ENCODE measurements at regions not wholly inside any gene's neighbourhood (a gene's known extent, or its start where the extent isn't known, plus 50 kb on each side); places are given as distances from the start of the nearest gene placed in this dataset.
"Not testable (repeated sequence)": the region's sequence is repeated elsewhere in the genome, so short reads cannot be mapped to it uniquely, and the experiment has no call there.

- Histone ChIP-seq H3K9me3 (ENCODE audit: control insufficient read depth in 1 of 2, low read length in 2 of 2) (no peaks in the 10 kb centered on the region), H3K27me3 (ENCODE audit: low read depth, low read length) (no peaks in the 10 kb centered on the region), H3K27ac (ENCODE audit: low read length) (no peak overlapping the region), H3K4me1 (ENCODE audit: control insufficient read depth in 1 of 2, insufficient read depth in 2 of 2, low read length in 2 of 2) (no peaks in the 10 kb centered on the region), H3K4me3 (ENCODE audit: low read depth in 1 of 2, low read length in 2 of 2) (no peak overlapping the region), H3K36me3 (ENCODE audit: control insufficient read depth in 1 of 2, insufficient read depth in 2 of 2, low read length in 2 of 2) (no peaks in the 10 kb centered on the region)
Observed at GRCh38 chr17:31798205-31798724, 60.8 kb downstream of the COPRS start.

GRCh38 chr17:31795941-31796340 lies 63.1 kb downstream of the COPRS start:
- H3K9me3 ChIP-seq (ENCODE audit: control insufficient read depth in 1 of 2, low read length in 2 of 2); H3K27ac ChIP-seq (ENCODE audit: low read length): not testable (repeated sequence)

GRCh38 chr17:31794111-31794510 lies 64.9 kb downstream of the COPRS start:
- H3K4me3 ChIP-seq (ENCODE audit: low read depth in 1 of 2, low read length in 2 of 2): no peak overlapping the region
- no peak overlapping the region for H3K27ac ChIP-seq (ENCODE audit: low read length)
- H3K9me3 ChIP-seq (ENCODE audit: control insufficient read depth in 1 of 2, low read length in 2 of 2): no peaks in the 10 kb centered on the region
- no peaks in the 10 kb centered on the region for H3K36me3 ChIP-seq (ENCODE audit: control insufficient read depth in 1 of 2, insufficient read depth in 2 of 2, low read length in 2 of 2)
- H3K4me1 ChIP-seq (ENCODE audit: control insufficient read depth in 1 of 2, insufficient read depth in 2 of 2, low read length in 2 of 2): no peaks in the 10 kb centered on the region
- no peaks in the 10 kb centered on the region for H3K27me3 ChIP-seq (ENCODE audit: low read depth, low read length)

More at GRCh38 chr17:31795941-31796340, 63.1 kb downstream of the COPRS start:
- not testable (repeated sequence) for H3K27me3 ChIP-seq (ENCODE audit: low read depth, low read length); H3K36me3 ChIP-seq (ENCODE audit: control insufficient read depth in 1 of 2, insufficient read depth in 2 of 2, low read length in 2 of 2); H3K4me1 ChIP-seq (ENCODE audit: control insufficient read depth in 1 of 2, insufficient read depth in 2 of 2, low read length in 2 of 2); H3K4me3 ChIP-seq (ENCODE audit: low read depth in 1 of 2, low read length in 2 of 2)

- H3K27ac ChIP-seq (ENCODE audit: low read length); H3K9me3 ChIP-seq (ENCODE audit: control insufficient read depth in 1 of 2, low read length in 2 of 2): not testable (repeated sequence)
Observed at GRCh38 chr17:31793634-31794033, 65.4 kb downstream of the COPRS start.

GRCh38 chr17:31792007-31792585 lies 66.9 kb downstream of the COPRS start:
- Histone ChIP-seq H3K27me3 (ENCODE audit: low read depth, low read length) (no peaks in the 10 kb centered on the region), H3K27ac (ENCODE audit: low read length) (no peak overlapping the region), H3K4me1 (ENCODE audit: control insufficient read depth in 1 of 2, insufficient read depth in 2 of 2, low read length in 2 of 2) (no peaks in the 10 kb centered on the region), H3K9me3 (ENCODE audit: control insufficient read depth in 1 of 2, low read length in 2 of 2) (no peaks in the 10 kb centered on the region), H3K36me3 (ENCODE audit: control insufficient read depth in 1 of 2, insufficient read depth in 2 of 2, low read length in 2 of 2) (no peaks in the 10 kb centered on the region), H3K4me3 (ENCODE audit: low read depth in 1 of 2, low read length in 2 of 2) (no peak overlapping the region)

More at GRCh38 chr17:31793634-31794033, 65.4 kb downstream of the COPRS start:
- not testable (repeated sequence) for H3K36me3 ChIP-seq (ENCODE audit: control insufficient read depth in 1 of 2, insufficient read depth in 2 of 2, low read length in 2 of 2); H3K4me1 ChIP-seq (ENCODE audit: control insufficient read depth in 1 of 2, insufficient read depth in 2 of 2, low read length in 2 of 2); H3K4me3 ChIP-seq (ENCODE audit: low read depth in 1 of 2, low read length in 2 of 2); H3K27me3 ChIP-seq (ENCODE audit: low read depth, low read length)

- H3K27ac ChIP-seq (ENCODE audit: low read length): no peak overlapping the region
- no peaks in the 10 kb centered on the region for H3K4me1 ChIP-seq (ENCODE audit: control insufficient read depth in 1 of 2, insufficient read depth in 2 of 2, low read length in 2 of 2)
- no peak overlapping the region for H3K4me3 ChIP-seq (ENCODE audit: low read depth in 1 of 2, low read length in 2 of 2)
- H3K36me3 ChIP-seq (ENCODE audit: control insufficient read depth in 1 of 2, insufficient read depth in 2 of 2, low read length in 2 of 2): no peaks in the 10 kb centered on the region
- H3K9me3 ChIP-seq (ENCODE audit: control insufficient read depth in 1 of 2, low read length in 2 of 2): no peaks in the 10 kb centered on the region
- H3K27me3 ChIP-seq (ENCODE audit: low read depth, low read length): no peaks in the 10 kb centered on the region
Observed at GRCh38 chr17:31789707-31790505, 69.1 kb downstream of the COPRS start.

GRCh38 chr17:31788956-31789355 lies 70.1 kb downstream of the COPRS start:
- no peak overlapping the region for H3K4me3 ChIP-seq (ENCODE audit: low read depth in 1 of 2, low read length in 2 of 2)
- H3K9me3 ChIP-seq (ENCODE audit: control insufficient read depth in 1 of 2, low read length in 2 of 2): no peaks in the 10 kb centered on the region
- H3K27me3 ChIP-seq (ENCODE audit: low read depth, low read length): no peaks in the 10 kb centered on the region
- H3K36me3 ChIP-seq (ENCODE audit: control insufficient read depth in 1 of 2, insufficient read depth in 2 of 2, low read length in 2 of 2): no peaks in the 10 kb centered on the region
- H3K4me1 ChIP-seq (ENCODE audit: control insufficient read depth in 1 of 2, insufficient read depth in 2 of 2, low read length in 2 of 2): no peaks in the 10 kb centered on the region
- H3K27ac ChIP-seq (ENCODE audit: low read length): peak overlapping the region; percentile 65

- Histone ChIP-seq H3K4me1 (ENCODE audit: control insufficient read depth in 1 of 2, insufficient read depth in 2 of 2, low read length in 2 of 2) (no peaks in the 10 kb centered on the region), H3K9me3 (ENCODE audit: control insufficient read depth in 1 of 2, low read length in 2 of 2) (no peaks in the 10 kb centered on the region), H3K27ac (ENCODE audit: low read length) (peak overlapping the region; percentile 65), H3K27me3 (ENCODE audit: low read depth, low read length) (no peaks in the 10 kb centered on the region), H3K4me3 (ENCODE audit: low read depth in 1 of 2, low read length in 2 of 2) (no peak overlapping the region), H3K36me3 (ENCODE audit: control insufficient read depth in 1 of 2, insufficient read depth in 2 of 2, low read length in 2 of 2) (no peaks in the 10 kb centered on the region)
Observed at GRCh38 chr17:31788571-31788946, 70.5 kb downstream of the COPRS start.

GRCh38 chr17:31787857-31788570 lies 71.0 kb downstream of the COPRS start:
- Histone ChIP-seq H3K27ac (ENCODE audit: low read length) (peak overlapping the region; percentile 41), H3K9me3 (ENCODE audit: control insufficient read depth in 1 of 2, low read length in 2 of 2) (no peaks in the 10 kb centered on the region), H3K27me3 (ENCODE audit: low read depth, low read length) (no peaks in the 10 kb centered on the region), H3K36me3 (ENCODE audit: control insufficient read depth in 1 of 2, insufficient read depth in 2 of 2, low read length in 2 of 2) (no peaks in the 10 kb centered on the region), H3K4me3 (ENCODE audit: low read depth in 1 of 2, low read length in 2 of 2) (no peak overlapping the region), H3K4me1 (ENCODE audit: control insufficient read depth in 1 of 2, insufficient read depth in 2 of 2, low read length in 2 of 2) (no peaks in the 10 kb centered on the region)

GRCh38 chr17:31786796-31787481 lies 72.1 kb downstream of the COPRS start:
- Histone ChIP-seq H3K4me1 (ENCODE audit: control insufficient read depth in 1 of 2, insufficient read depth in 2 of 2, low read length in 2 of 2) (no peaks in the 10 kb centered on the region), H3K27me3 (ENCODE audit: low read depth, low read length) (no peaks in the 10 kb centered on the region), H3K9me3 (ENCODE audit: control insufficient read depth in 1 of 2, low read length in 2 of 2) (no peaks in the 10 kb centered on the region), H3K27ac (ENCODE audit: low read length) (no peak overlapping the region), H3K4me3 (ENCODE audit: low read depth in 1 of 2, low read length in 2 of 2) (no peak overlapping the region), H3K36me3 (ENCODE audit: control insufficient read depth in 1 of 2, insufficient read depth in 2 of 2, low read length in 2 of 2) (no peaks in the 10 kb centered on the region)

- Histone ChIP-seq H3K27ac (ENCODE audit: low read length) (no peak overlapping the region), H3K4me3 (ENCODE audit: low read depth in 1 of 2, low read length in 2 of 2) (no peak overlapping the region)
Observed at GRCh38 chr17:31780483-31780882, 78.6 kb downstream of the COPRS start.

More at GRCh38 chr17:31780483-31780882, 78.6 kb downstream of the COPRS start:
- Histone ChIP-seq H3K27me3 (ENCODE audit: low read depth, low read length) (no peaks in the 10 kb centered on the region), H3K9me3 (ENCODE audit: control insufficient read depth in 1 of 2, low read length in 2 of 2) (no peaks in the 10 kb centered on the region), H3K4me1 (ENCODE audit: control insufficient read depth in 1 of 2, insufficient read depth in 2 of 2, low read length in 2 of 2) (no peaks in the 10 kb centered on the region), H3K36me3 (ENCODE audit: control insufficient read depth in 1 of 2, insufficient read depth in 2 of 2, low read length in 2 of 2) (no peaks in the 10 kb centered on the region)

Measured in muscle layer of duodenum (tissue), 2 donors.